HCT116 (cell line): ENCODE measurements at regions not wholly inside any gene's neighbourhood (a gene's known extent, or its start where the extent isn't known, plus 50 kb on each side); places are given as distances from the start of the nearest gene placed in this dataset.

Experiments used
- ATAC-seq: fragments of 200-7000 bp; cut with Tn5 transposase; 2 replicates; pipeline ENCODE4 v1.9.1; 2020; ENCODE audit warnings: mild to moderate bottlenecking, moderate library complexity
- BruUV-seq: library from RNA; stranded (reverse); fragments of 400-500 nt; replicated peaks from 2 replicates; lab custom pipeline; 2021; lab: Mats Ljungman, UMichigan
- CTCF ChIA-PET: fragments of 300-600 bp; sonication (Branson Sonifier 250); formaldehyde crosslinking; loops from one replicate; lab custom pipeline; 2021; ENCODE audit warnings: antibody characterized with exemption; lab: Charles Lee
- POLR2A ChIA-PET: fragments of 300-600, 350-600 bp; sonication (Branson Sonifier 250); formaldehyde crosslinking; loops from one replicate; lab custom pipeline; 2021; ENCODE audit warnings: antibody characterized with exemption; lab: Charles Lee
- RAD21 ChIA-PET, 2 experiments: fragments of 300-600 bp; sonication (Branson Sonifier 250); formaldehyde crosslinking; loops; one replicate each; lab custom pipeline; 2023; ENCODE audit warnings: low total read pairs in 2 of 2; ENCODE audit not compliant: uncharacterized antibody in 2 of 2, unreplicated experiment in 2 of 2, low non-redundant PET in 1 of 2; lab: Charles Lee
- DNase-seq: peaks from one replicate; pipeline ENCODE4 v3.0.0-alpha.2; 2010; ENCODE audit warnings: low read depth, low spot score
- H2AFZ ChIP-seq: fragments of 200-600 bp; shearing (Covaris generic), sonication (generic); 2 replicates; pipeline ENCODE4 v1.6.1; 2017; ENCODE audit warnings: low read depth, mixed run types, mixed read lengths, antibody characterized with exemption, low read length; ENCODE audit not compliant: poor library complexity, severe bottlenecking
- H3K27ac ChIP-seq: 2 replicates; pipeline ENCODE4 v1.5.1; 2012; ENCODE audit warnings: low read depth, low read length
- H3K27me3 ChIP-seq: fragments of 200-600 bp; sonication (generic); 2 replicates; pipeline ENCODE4 v1.6.1; 2016; ENCODE audit warnings: mixed run types, low read length, mixed read lengths; ENCODE audit not compliant: insufficient read depth
- H3K36me3 ChIP-seq, 2 experiments: fragments of 200-500 bp in 1 of 2; fragments of 200-600 bp in 1 of 2; sonication (Bioruptor generic) in 1 of 2; sonication (generic) in 1 of 2; 2 replicates each; pipeline versions ENCODE4 v1.5.1 to v1.6.1; 2014 to 2016; ENCODE audit warnings: low read length in 2 of 2, inconsistent platforms in 1 of 2, mixed read lengths in 1 of 2, mixed run types in 1 of 2; ENCODE audit not compliant: insufficient read depth in 2 of 2, control insufficient read depth in 1 of 2
- H3K4me1 ChIP-seq, 2 experiments: fragments of 200-600 bp in 1 of 2; sonication (generic) in 1 of 2; 2 replicates each; pipeline versions ENCODE4 v1.5.1 to v1.6.1; 2012 to 2017; ENCODE audit warnings: low read length in 2 of 2, inconsistent platforms in 1 of 2, mild to moderate bottlenecking in 1 of 2, mixed read lengths in 1 of 2, mixed run types in 1 of 2, moderate library complexity in 1 of 2; ENCODE audit not compliant: insufficient read depth in 2 of 2, control insufficient read depth in 1 of 2
- H3K4me2 ChIP-seq: fragments of 200-600 bp; sonication (generic); 2 replicates; pipeline ENCODE4 v1.6.1; 2017; ENCODE audit warnings: mixed run types, low read length, mixed read lengths
- H3K4me3 ChIP-seq, 2 experiments: fragments of 200-600 bp in 1 of 2; sonication (generic) in 1 of 2; replicated peaks in 1 of 2; 2 replicates each; pipeline ENCODE4 v1.5.1; 2011 to 2016; ENCODE audit warnings: low read length in 2 of 2, control low read depth in 1 of 2, low read depth in 1 of 2, mild to moderate bottlenecking in 1 of 2, mixed read lengths in 1 of 2, mixed run types in 1 of 2
- H3K79me2 ChIP-seq: fragments of 200-600 bp; sonication (generic); 2 replicates; pipeline ENCODE4 v1.6.1; 2017; ENCODE audit warnings: mild to moderate bottlenecking, mixed run types, low read length, moderate library complexity, mixed read lengths; ENCODE audit not compliant: insufficient read depth
- H3K9ac ChIP-seq: fragments of 200-600 bp; sonication (generic); 2 replicates; pipeline ENCODE4 v1.6.1; 2016; ENCODE audit warnings: low read length, mixed read lengths
- H3K9me2 ChIP-seq: fragments of 200-600 bp; sonication (generic), shearing (Covaris generic); 2 replicates; pipeline ENCODE4 v1.6.1; 2017; ENCODE audit warnings: mixed run types, mild to moderate bottlenecking, moderate library complexity; ENCODE audit not compliant: insufficient read depth
- H3K9me3 ChIP-seq, 2 experiments: fragments of 200-500 bp in 1 of 2; fragments of 200-600 bp in 1 of 2; sonication (Bioruptor generic) in 1 of 2; sonication (generic) in 1 of 2; 2 replicates each; pipeline ENCODE4 v1.6.1; 2014 to 2017; ENCODE audit warnings: low read length in 2 of 2, mixed read lengths in 2 of 2, inconsistent platforms in 1 of 2, low read depth in 1 of 2, mild to moderate bottlenecking in 1 of 2, mixed run types in 1 of 2, moderate library complexity in 1 of 2; ENCODE audit not compliant: control insufficient read depth in 1 of 2, insufficient read depth in 1 of 2
- H4K20me1 ChIP-seq: fragments of 200-600 bp; sonication (generic), shearing (Covaris generic); 2 replicates; pipeline ENCODE4 v1.6.1; 2017; ENCODE audit warnings: mixed run types, mild to moderate bottlenecking, moderate library complexity; ENCODE audit not compliant: insufficient read depth
- CBX3 ChIP-seq: IDR thresholded peaks from 2 replicates; pipeline ENCODE4 v1.6.1; 2012; ENCODE audit warnings: low read depth
- CEBPB ChIP-seq: IDR thresholded peaks from 2 replicates; pipeline ENCODE4 v1.6.1; 2012; ENCODE audit warnings: low read depth
- EGR1 ChIP-seq: IDR thresholded peaks from 2 replicates; pipeline ENCODE4 v1.6.1; 2012; ENCODE audit warnings: low read depth
- ELF1 ChIP-seq: IDR thresholded peaks from 2 replicates; pipeline ENCODE4 v1.6.1; 2012; ENCODE audit warnings: low read depth, borderline replicate concordance
- EZH2 ChIP-seq: fragments of 200-600 bp; sonication (generic); IDR thresholded peaks from 2 replicates; pipeline ENCODE4 v1.6.1; 2017; ENCODE audit warnings: antibody characterized with exemption, mixed run types
- EZH2phosphoT487 ChIP-seq: fragments of 200-600 bp; IDR thresholded peaks from 2 replicates; pipeline ENCODE4 v1.6.1; 2018; ENCODE audit warnings: antibody characterized with exemption, borderline replicate concordance
- JUND ChIP-seq: IDR thresholded peaks from 2 replicates; pipeline ENCODE4 v1.6.1; 2012
- POLR2A ChIP-seq: IDR thresholded peaks from 2 replicates; pipeline ENCODE4 v1.7.0; 2011; ENCODE audit warnings: borderline replicate concordance; ENCODE audit not compliant: insufficient read depth, insufficient read length; ENCODE audit errors: extremely low read depth
- RAD21 ChIP-seq: IDR thresholded peaks from 2 replicates; pipeline ENCODE4 v1.6.1; 2012; ENCODE audit warnings: low read depth, mild to moderate bottlenecking
- SIN3A ChIP-seq: IDR thresholded peaks from 2 replicates; pipeline ENCODE4 v1.6.1; 2012; ENCODE audit warnings: low read depth
- SP1 ChIP-seq: IDR thresholded peaks from 2 replicates; pipeline ENCODE4 v1.6.1; 2012; ENCODE audit warnings: low read depth
- SRF ChIP-seq: IDR thresholded peaks from 2 replicates; pipeline ENCODE4 v1.6.1; 2012; ENCODE audit warnings: low read depth
- TCF7L2 ChIP-seq: IDR thresholded peaks from 2 replicates; pipeline ENCODE4 v1.7.0; 2011; ENCODE audit warnings: borderline replicate concordance, inconsistent platforms; ENCODE audit not compliant: insufficient read depth, insufficient read length; ENCODE audit errors: extremely low read depth
- YY1 ChIP-seq: IDR thresholded peaks from 2 replicates; pipeline ENCODE4 v1.6.1; 2011; ENCODE audit warnings: low read length, low read depth, moderate library complexity, mild to moderate bottlenecking; ENCODE audit not compliant: insufficient replicate concordance; ENCODE audit errors: extremely low read depth
- ZFX ChIP-seq: fragments of 450-650 bp; IDR thresholded peaks from 2 replicates; pipeline ENCODE4 v1.6.1; 2017
- ZNF274 ChIP-seq: fragments of 200-500 bp; sonication (Bioruptor generic); IDR thresholded peaks from 2 replicates; pipeline ENCODE4 v1.6.1; 2014; ENCODE audit warnings: mild to moderate bottlenecking, low read depth, low read length, inconsistent platforms
- intact Hi-C: fragments of 100-400 bp; cut with micrococcal nuclease; formaldehyde crosslinking; loops from 2 replicates; pipeline ENCODE4 v1.10.0; 2022
- TF ChIP-seq, protein P1 (sequence below), 3 experiments: fragments of 200-600 bp in 1 of 3; sonication (generic) in 1 of 3; IDR thresholded peaks in 2 of 3; conservative IDR thresholded peaks in 1 of 3; 2 replicates each; pipeline ENCODE4 v1.5.1; 2012 to 2017; ENCODE audit warnings: low read depth in 2 of 3, low read length in 2 of 3, antibody characterized with exemption in 1 of 3, borderline replicate concordance in 1 of 3, control low read depth in 1 of 3, mild to moderate bottlenecking in 1 of 3, mixed read lengths in 1 of 3, mixed run types in 1 of 3, moderate library complexity in 1 of 3; ENCODE audit not compliant: insufficient read depth in 1 of 3
- TF ChIP-seq, protein P2 (sequence below): IDR thresholded peaks from 2 replicates; pipeline ENCODE4 v1.6.1; 2012
- TF ChIP-seq, protein P3 (sequence below): IDR thresholded peaks from 2 replicates; pipeline ENCODE4 v1.6.1; 2011; ENCODE audit warnings: mild to moderate bottlenecking, low read length, moderate library complexity; ENCODE audit not compliant: insufficient replicate concordance; ENCODE audit errors: extremely low read depth
- TF ChIP-seq, protein P4 (sequence below): IDR thresholded peaks from 2 replicates; pipeline ENCODE4 v1.6.1; 2012

DNA sequence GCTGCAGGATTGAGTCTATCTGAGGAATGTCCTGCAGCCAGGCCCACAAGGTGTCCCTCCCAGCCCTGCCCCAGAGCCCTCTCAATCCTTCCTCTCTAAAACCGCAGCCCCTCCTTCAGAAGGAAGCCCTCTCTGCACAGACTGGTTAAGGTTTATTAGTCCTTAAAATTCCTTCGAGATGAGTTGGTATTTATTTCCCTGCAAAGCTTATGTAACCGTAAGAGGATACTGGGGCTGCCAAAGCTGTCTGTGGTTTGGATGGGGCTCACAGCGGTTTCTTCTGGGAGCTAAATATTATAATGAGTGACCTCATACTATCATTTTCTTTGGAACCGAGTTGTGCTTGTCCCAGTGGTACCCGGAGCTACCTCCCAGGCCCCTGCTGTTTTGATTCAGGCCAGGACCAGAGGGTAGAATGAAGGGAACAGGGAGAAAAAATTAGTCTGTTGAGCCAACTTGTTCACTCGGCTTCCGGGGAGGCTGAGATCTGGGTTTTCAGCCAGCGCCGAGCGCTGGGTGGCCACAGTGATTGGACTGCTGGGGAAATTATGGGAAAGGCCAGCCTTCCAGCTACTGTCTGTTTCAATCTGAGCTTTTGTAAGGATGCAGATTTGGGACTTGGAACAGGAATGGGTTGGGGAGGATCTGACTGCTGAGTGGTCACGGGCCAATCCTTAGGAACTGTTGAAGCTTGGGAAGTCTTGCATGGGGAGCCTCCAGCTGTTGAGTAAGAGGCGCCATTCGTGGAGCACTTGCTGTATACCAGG is 107.5 kb downstream of the NDFIP1 start:
- Histone ChIP-seq H3K9me2 (no peaks in the 10 kb centered on the region), H4K20me1 (no peaks in the 10 kb centered on the region), H3K27me3 (no peaks in the 10 kb centered on the region), H3K36me3 (no peaks in the 10 kb centered on the region), H3K4me1 (peaks cover 15 to 24% of the 10 kb centered on the region in 2 experiments), H3K4me3 (0 out of 4 replicates have a peak overlapping the region, but pooled peaks of 1 of the 2 experiments have one; percentile 15), H2AFZ (no peak overlapping the region), H3K4me2 (peak overlapping the region; percentile 53), H3K27ac (no peak overlapping the region), H3K79me2 (no peaks in the 10 kb centered on the region), H3K9me3 (no peaks in the 10 kb centered on the region), H3K9ac (no peak overlapping the region)
- ChIA-PET POLR2A (no interaction called here), RAD21 (no interaction called here), CTCF (no interaction called here)
- no TSS peak for BruUV-seq
- peak; percentile 93 for ATAC-seq
- intact Hi-C loops, result no loop called here
- DNase-seq, result peak; percentile 66
- TF ChIP-seq TCF7L2 (peak; percentile 35), RAD21 (peak; percentile 43; the same call in 1 of the 2 replicates), JUND (peak; percentile 75), CEBPB (peak; percentile 75), YY1 (no peak), EZH2 (no peak), ZNF274 (no peak), SIN3A (no peak), SRF (0 out of 2 replicates have a peak, but pooled peaks have one; percentile 21), SP1 (peak; percentile 55; the same call in 1 of the 2 replicates), EGR1 (no peak), CBX3 (peak; percentile 73), EZH2phosphoT487 (no peak), POLR2A (no peak), ZFX (no peak), ELF1 (no peak)
- TF ChIP-seq, protein P1, sequence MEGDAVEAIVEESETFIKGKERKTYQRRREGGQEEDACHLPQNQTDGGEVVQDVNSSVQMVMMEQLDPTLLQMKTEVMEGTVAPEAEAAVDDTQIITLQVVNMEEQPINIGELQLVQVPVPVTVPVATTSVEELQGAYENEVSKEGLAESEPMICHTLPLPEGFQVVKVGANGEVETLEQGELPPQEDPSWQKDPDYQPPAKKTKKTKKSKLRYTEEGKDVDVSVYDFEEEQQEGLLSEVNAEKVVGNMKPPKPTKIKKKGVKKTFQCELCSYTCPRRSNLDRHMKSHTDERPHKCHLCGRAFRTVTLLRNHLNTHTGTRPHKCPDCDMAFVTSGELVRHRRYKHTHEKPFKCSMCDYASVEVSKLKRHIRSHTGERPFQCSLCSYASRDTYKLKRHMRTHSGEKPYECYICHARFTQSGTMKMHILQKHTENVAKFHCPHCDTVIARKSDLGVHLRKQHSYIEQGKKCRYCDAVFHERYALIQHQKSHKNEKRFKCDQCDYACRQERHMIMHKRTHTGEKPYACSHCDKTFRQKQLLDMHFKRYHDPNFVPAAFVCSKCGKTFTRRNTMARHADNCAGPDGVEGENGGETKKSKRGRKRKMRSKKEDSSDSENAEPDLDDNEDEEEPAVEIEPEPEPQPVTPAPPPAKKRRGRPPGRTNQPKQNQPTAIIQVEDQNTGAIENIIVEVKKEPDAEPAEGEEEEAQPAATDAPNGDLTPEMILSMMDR (IDR thresholded peaks at IDR 0.05 in 2 of 3, conservative IDR thresholded peaks at IDR 0.05 in 1 of 3; ENCODE audit: borderline replicate concordance in 1 of 3, insufficient read depth in 1 of 3, low read depth in 2 of 3, low read length in 2 of 3), result no peak
- TF ChIP-seq, protein P2, sequence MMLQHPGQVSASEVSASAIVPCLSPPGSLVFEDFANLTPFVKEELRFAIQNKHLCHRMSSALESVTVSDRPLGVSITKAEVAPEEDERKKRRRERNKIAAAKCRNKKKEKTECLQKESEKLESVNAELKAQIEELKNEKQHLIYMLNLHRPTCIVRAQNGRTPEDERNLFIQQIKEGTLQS, result no peak
- TF ChIP-seq, protein P3, sequence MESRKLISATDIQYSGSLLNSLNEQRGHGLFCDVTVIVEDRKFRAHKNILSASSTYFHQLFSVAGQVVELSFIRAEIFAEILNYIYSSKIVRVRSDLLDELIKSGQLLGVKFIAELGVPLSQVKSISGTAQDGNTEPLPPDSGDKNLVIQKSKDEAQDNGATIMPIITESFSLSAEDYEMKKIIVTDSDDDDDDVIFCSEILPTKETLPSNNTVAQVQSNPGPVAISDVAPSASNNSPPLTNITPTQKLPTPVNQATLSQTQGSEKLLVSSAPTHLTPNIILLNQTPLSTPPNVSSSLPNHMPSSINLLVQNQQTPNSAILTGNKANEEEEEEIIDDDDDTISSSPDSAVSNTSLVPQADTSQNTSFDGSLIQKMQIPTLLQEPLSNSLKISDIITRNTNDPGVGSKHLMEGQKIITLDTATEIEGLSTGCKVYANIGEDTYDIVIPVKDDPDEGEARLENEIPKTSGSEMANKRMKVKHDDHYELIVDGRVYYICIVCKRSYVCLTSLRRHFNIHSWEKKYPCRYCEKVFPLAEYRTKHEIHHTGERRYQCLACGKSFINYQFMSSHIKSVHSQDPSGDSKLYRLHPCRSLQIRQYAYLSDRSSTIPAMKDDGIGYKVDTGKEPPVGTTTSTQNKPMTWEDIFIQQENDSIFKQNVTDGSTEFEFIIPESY, result no peak
- TF ChIP-seq, protein P4, sequence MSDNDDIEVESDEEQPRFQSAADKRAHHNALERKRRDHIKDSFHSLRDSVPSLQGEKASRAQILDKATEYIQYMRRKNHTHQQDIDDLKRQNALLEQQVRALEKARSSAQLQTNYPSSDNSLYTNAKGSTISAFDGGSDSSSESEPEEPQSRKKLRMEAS, result no peak
